ENCODE measurements at regions not wholly inside any gene's neighbourhood (a gene's known extent, or its start where the extent isn't known, plus 50 kb on each side); places are given as distances from the start of the nearest gene placed in this dataset.

DNA sequence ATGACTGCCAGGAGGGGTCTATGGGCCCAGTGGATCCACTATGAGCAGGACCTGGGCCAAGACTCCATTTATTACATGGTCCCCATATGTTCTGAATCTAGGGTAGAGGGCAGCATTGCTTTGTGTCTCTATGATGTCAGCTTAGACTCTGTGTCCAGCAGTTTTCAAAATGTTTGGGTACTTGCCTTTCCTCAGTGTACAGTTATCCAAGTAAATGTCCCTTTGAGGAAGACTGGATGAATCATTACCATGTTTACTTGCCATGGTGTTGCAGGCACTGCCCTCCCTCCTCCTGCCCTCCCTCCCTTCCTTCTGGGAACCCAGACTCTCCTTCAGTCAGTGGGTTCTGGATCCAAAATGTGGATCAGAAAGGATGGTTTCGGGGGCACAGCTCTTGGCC, 108.6 kb downstream of the NRN1 start:
- DNase-seq (ENCODE audit: low read depth) = peak; percentile 65

DNA sequence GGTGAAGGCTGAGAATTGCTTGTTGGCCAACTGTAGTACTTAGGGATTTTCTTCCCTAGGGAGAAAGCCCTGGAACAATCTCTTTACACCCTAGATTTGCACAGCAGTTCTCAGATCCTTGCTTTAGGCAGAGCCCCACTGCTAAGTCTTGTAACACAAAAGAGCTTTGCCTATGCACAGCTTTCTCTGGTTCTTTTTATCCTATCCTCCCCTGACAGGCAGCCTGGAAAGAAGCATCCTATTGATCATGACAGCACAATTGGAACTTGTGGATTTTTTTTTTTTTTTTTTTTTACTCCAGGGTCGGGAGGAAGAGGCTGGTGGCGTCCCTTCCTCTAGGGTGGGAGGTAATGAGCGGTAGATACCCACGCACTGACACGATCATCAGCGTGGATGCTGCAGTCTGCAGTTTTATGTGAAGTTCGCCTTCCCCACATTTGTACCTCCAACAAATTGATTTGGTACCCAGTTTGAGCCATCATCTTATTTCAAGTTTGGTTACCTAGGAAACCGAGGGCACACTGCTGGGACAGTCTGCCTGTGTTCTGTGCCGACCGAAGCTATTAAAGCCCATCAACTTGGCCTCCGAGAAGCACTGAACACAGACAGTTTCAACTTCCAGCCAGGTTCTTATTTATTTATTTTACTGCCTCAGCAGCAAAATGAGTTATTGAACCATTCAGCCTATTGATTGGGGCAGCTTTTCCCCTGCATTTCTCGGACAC, 110.1 kb downstream of the NRN1 start:
- DNase-seq (ENCODE audit: low read depth) = no peak

DNA sequence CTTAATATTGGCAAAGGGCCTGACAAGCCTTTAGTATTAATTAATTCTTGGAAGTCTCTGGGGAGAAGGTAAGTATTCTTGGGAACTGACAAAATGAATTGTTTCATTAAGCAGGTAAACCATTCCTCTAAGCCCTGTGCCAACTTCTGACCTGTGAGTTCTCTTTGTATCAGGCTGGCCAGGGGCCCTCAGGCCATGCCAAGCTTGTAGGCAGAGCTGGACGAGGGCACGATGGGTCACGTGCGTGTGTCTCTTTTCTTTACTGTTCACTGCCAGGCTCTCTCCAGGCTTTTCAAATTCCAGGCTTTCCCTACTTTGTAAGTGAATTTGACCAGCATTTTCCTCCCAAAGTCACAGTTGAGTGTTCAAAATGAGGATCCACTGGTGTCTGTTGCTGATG, 112.4 kb downstream of the NRN1 start:
- DNase-seq (ENCODE audit: low read depth) = no peak

DNA sequence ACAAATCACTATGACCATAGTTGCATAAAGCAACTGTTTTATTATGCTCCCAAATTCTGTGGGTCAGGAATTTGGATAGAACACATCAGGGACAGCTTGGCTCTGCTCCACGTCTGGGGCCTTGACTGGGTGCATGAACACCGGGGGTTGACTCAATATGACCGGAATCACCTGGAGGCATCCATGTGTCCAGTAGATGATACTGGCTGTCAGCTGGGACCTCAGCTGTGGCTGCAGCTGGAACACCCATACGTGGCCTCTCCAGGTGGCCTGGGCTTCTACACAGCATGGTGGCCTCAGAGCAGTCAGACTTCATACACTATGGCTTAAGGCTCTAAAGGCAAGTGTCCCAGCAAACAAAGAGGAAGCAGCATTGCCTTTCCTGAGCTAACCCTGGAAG, 113.4 kb downstream of the NRN1 start:
- no peak for DNase-seq (ENCODE audit: low read depth)

DNA sequence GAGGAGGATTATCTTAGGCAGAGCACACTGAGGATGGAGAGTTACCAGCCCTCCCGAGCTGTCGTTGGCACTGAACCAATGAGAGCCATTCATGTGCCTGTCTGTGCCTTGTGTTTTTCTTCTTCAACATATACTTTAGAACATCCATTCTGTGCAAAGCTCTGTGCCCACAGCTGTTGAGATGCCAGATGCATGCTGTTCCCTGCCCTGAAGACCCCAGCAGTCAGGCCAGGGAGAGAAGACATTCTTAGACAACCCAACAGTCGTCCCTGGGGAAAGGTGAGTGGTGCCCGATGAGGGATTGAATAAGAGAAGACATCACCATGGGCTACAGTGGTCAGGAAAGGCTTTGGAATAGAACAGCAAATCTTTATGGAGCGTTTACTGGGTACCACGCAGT, 114.1 kb downstream of the NRN1 start:
- DNase-seq (ENCODE audit: low read depth) = no peak

DNA sequence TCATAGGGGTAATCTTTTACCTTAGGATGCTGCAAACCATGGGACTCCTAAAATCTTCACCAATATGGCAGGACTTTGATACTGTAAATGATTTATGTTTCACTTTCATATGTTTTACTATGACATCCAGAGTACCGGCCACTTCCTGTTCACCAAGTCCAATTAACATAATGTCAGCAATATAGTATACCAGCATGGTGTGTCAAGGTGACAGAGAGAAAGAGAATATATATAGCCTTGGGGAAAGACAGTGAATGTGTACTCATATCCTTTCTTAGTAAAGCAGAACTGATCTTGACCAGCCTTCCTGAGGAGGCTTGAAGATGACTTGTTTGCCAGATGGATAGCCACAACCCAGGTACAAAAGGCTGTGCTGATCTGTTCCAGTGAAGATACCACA, 127.9 kb downstream of the NRN1 start:
- DNase-seq (ENCODE audit: low read depth) = no peak

DNA sequence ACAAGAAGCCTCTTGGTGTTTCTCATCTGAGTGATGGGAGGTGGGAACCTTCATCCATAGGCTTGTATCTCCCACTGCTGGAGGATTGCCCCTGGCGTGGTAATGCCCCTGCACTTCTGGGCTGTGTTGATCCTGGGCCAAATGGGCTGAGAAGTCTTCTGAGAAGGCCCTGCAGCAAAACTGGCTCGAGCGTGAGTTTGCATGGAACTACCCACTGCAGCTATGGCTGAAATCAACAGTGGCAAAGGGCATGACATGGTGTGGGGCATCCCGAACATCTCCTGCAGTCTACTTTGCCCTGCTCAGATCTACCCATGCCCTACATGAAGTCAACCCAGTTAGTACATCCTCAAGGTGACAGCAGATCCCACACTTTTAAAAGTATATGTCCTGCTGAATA, 130.6 kb downstream of the NRN1 start:
- DNase-seq (ENCODE audit: low read depth) = no peak

DNA sequence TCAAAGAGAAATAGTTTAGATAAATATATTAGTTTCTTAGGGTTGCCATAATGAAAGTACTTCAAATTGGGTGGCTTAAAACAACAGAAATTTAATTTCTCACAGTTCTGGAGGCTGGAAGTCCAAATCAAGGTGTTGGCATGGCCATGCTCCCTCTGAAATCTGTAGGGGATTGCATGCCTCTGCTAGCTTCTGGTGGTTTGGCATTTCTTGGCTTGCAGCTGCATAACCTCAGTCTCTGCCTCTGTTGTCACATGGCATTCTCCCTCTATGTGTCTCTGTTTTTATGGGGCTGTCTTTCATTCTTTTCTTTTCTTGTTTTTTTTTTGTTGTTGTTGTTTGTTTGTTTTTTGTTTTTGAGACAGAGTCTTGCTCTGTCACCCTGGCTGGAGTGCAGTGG, 132.7 kb downstream of the NRN1 start:
- peak; percentile 31 for DNase-seq (ENCODE audit: low read depth)

DNA sequence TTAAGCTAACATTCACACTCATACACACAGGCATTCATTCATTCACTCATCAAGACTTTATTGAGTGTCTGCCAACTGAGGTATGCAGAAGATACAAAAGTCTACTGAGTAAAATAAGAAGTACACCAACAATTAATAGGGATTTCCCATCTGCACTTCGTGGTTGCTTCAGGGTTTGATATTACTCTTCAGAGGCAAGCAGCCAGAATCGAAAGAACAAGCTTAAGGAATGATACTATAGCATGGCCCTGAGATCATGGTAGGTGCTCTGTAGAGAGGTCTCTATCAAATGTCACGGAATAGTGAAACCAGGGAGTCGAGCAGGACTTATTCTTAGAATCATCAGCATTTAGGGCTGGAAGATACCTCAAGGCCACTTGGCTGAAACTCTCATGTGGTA, 135.4 kb downstream of the NRN1 start:
- DNase-seq (ENCODE audit: low read depth) = no peak

DNA sequence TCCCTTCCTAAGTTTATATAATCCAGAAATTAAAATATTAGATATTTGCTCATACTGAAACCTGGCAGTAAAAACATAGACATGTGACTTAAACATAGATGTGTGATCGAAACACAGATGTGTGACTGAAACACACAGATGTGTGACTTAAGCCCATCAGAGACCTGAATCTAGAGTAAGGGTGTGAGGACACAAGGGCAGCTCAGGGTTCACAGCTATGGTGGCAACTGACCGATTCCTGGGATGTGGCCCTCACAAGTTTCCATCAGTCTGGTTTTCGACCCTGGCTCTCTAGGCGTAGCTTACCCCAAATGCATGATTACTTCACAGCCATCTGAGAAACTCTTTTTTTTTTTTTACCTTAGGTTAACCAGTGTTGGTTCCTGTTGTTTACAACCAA, 137.0 kb downstream of the NRN1 start:
- no peak for DNase-seq (ENCODE audit: low read depth)

DNA sequence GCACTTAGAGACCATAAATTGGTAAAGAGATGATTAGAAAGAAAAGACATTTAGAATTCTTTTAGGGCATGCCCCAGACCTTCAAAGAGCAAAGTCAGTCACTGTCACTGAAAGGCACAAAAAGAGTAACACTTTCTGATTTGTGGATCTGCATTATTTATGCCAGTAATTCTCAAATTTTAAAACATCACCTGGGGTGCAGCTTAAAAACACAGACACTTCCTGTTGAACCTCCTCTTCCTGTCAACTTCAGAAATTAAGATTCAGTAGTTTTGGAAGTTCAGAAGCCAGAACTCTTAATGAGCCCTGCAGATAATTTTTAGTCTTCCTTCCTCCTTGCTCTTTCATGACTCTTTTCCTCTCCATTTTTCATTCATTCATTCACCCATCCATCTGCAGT, 137.5 kb downstream of the NRN1 start:
- DNase-seq (ENCODE audit: low read depth) = no peak

DNA sequence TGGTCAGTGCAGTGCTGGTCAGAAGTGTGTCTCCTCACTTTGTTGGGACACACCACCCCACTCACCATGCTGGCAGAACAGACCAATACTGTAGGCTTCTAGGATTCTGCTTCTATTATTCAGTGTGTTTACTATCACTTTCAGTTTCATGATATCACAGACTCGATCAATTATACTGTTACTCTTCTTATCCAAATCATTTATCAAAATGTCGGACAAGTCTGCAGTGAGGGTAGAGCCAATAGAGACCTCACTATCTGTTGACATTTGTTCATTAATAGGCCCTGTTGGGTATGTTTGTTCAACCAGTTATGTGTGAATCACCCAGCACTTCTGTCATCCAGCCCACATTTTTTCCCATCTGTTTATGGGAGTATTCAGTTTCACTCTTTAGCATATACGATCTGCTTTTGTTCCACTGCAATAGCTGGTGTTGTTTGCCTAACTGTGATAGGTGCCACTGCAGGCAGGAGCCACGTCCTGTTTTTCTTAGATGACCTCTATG, 140.1 kb downstream of the NRN1 start:
- DNase-seq (ENCODE audit: low read depth) = peak; percentile 78

DNA sequence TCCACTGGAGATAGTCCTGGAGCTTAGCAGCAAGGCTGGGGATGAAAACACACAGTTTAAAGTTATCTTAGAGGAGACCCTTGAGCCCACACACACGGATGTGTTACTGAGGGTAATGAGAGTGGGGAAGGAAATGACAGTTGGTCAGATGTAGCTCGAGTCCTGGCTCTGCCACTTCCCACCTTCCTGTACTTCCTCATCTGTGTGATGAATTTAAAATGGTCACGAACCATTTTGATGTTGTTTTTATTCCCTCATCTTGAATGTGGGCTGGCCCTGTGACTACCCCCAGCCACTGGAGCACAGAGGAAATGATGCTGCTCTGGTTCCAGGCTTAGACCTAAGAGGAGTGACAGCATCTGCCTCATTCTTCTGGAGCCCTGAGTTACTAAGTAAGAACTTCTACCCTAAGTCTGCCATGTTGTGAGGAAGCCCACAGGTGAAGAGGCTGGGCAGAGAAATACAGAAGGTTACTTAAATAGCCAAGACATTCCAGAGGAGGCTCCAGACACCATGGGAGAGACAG, 141.2 kb downstream of the NRN1 start:
- DNase-seq (ENCODE audit: low read depth) = no peak

DNA sequence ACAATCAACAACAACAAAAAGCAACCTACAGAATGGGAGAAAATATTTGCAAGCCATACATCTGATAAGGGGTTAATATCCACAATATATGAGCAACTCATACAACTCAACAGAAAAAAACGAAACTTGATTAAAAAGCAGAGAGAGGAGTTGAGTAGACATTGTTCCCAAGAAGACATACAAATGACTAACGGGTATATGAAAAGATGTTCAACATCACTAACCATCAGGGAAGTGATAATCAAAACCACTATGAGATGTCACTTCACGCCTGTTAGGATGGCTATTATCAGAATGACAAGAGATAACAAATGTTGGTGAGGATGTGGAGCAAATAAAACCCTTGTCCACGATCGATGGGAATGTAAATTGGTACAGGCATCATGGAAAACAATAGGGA, 145.9 kb downstream of the NRN1 start:
- no peak for DNase-seq (ENCODE audit: low read depth)

DNA sequence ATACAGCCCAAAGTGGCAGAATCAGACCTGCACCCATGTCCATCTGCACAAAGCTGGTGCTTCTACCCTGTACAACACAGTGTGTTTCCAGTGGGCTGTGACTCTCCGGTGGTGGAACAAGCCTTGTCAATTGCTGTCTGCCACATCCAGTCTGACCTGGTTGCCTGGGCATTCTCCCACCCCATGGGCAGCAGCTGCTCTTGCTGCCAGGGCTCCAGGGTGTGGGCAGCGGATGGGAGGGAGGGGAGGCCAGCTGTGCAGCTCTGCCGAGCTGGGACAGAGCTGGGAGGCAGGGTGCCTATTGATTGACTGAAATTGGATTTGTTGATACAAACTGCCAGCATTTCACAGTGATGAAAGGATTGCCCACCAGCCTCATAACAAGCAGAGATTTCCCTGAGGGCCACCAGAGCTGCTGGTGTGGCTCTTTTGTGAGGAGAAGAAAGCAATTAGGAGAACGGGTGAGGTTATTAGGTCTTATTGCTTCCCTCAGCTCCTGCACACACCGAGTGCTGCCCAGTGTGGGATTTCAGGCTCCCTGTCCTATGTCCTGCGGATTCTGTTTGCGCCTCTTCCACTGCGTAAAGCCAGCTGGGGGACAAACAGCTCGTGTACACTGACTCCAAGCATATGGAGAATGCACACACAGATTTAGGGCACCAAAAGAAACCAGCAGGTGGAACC, 150.8 kb downstream of the NRN1 start:
- no peak for DNase-seq (ENCODE audit: low read depth)

DNA sequence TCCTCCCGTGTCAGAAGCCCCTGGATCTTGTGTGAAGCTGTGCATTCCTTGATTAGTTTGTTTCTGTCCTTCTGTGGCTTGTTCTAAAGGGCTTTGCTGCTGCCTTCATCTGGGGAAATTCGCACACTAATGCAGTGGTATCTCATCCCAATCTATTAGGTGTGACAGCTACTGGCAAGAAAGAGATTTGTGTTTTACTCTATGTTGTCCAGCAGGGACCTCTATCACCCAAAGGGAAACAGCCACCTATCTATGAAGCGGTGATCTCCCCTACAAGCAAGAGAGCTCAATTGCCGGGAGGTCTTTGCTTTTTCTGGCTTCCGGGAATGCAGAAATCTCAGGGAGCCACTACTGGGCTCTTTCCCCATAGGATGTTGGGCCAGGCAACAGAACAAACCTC, 151.8 kb downstream of the NRN1 start:
- no peak for DNase-seq (ENCODE audit: low read depth)

DNA sequence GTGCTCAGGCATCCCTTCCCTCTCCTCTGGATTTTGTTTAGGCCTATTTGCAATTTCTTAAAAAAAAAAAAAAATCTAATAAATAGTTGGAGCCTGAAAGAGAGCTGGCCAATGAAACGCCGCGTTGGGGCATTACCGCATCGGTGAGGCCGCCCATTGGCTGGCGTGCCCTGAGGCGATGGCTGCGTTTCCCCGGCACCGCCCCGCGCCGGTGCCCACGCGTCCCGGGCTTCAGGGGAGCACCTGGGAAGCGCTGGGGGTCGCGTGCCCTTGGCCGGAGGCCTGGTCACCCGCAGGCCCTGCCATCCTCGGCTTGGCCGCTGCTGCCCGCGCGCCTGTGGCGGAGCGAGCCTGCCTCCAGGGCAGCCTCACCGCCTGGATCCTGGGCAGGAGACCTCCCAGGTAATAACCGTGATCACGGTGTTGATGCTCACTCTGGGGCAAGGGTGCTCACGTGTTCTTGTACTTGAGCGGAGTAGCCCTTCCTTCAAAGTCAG, 155.4 kb downstream of the NRN1 start:
- DNase-seq (ENCODE audit: low read depth) = no peak

DNA sequence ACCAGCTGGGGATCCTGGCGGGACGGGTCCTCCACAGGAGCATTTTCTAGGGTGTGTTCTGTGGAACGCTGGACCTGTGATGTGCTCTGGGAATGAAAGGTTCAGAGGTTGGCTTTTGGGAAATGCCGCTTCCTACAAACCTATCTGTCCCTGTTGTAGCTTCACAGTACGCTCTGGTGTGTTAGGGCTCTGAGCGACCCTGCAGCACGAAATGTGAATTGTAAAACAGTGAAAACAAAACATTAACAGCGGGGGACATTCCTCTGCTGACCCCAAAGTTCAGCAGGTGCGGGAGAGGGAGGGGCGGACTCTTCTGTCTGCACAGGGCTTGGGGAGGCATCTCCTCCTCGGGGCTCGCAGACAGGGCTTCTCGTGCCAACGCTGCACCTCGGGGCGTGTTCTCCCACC, 155.9 kb downstream of the NRN1 start:
- no peak for DNase-seq (ENCODE audit: low read depth)

DNA sequence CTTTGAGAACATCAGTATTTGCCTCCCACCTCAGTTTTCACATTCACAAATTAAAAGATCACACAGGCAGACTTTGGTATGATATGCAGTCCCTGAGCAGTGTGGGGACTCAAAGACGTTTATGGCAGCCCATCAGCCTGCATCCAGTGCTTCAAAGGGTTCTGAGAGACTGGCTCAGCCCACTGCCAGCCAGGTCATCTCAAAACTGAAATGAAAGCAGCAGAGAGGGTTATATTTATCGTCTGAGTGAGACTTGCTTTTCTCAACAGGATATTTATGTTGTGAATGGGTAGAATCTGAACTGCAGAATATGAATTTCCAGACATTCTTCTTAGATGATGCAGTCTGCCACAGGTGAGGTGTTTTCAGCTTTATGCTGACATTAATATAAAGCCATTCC, 159.8 kb downstream of the NRN1 start:
- no peak for DNase-seq (ENCODE audit: low read depth)

DNA sequence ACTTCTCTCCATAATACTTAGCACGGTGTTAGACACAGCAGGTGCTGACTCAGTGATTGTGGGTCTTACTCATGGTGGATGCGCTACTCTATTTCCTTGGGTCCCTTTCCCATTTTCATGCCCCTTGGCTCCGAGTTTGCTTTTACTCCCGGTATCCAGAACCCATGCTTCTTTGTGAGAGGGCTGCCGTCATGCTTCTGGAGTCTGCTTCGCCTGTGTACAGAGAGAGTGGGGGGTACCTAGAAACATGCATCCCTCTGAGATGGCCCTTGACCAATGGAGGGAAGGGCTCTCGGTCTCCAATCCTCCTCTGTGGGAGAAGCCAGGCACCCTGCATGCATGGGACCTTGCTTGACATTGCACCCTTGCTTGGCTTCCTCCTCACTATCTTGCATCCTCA, 160.4 kb downstream of the NRN1 start:
- DNase-seq (ENCODE audit: low read depth) = no peak

DNA sequence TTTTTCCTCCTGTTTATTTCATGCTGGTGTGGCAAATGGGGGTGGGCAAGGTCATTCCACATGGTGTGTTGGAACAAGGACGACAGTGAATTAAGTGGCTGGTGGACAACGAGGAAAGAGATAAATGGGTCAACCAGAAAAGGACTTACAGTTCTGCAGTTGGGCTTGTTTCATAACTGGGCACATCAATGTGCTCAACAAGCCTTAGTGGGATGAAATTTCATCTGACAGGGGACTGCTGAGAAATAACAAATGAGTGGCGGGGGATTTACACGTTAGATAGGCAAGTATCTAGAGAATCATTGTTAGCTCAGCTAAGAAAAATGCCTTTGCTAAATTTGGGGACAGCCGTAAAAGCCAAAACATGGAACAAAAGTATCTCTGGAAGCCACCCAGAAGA, 163.6 kb downstream of the NRN1 start:
- no peak for DNase-seq (ENCODE audit: low read depth)

DNA sequence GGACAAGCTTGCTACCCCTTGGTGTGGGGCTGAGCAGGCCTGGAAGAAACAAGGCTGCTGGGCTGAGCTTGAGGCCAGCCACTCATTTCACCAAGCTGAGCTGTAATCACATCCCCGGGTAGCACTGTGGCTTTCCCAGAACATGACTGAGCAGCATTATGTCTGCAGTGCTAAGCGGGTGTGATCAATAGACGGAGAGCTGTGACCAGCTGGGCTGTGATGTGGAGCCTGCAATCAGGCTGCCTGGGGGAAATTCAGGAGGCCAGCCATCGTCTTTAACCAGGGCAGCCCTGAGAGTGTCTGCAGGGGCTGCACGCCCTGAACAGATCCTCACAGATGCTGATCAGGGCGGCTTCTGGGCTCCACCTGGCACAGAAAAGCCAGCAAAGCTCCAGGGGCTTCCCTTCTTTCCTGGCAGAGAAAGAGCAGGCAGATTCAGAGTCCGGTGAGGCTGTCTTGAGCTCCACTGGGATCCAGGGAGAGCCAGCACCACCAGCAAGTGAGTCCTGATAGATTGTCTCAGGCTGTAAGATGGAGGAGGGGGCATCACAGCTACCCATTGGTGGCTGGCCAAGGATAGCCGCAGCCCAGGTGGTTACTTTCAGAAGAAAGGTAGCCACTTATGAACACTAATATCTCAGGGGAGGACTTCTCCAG, 165.9 kb downstream of the NRN1 start:
- no peak for DNase-seq (ENCODE audit: low read depth)
